ENCODE measurements at regions not wholly inside any gene's neighbourhood (a gene's known extent, or its start where the extent isn't known, plus 50 kb on each side); places are given as distances from the start of the nearest gene placed in this dataset.

DNA sequence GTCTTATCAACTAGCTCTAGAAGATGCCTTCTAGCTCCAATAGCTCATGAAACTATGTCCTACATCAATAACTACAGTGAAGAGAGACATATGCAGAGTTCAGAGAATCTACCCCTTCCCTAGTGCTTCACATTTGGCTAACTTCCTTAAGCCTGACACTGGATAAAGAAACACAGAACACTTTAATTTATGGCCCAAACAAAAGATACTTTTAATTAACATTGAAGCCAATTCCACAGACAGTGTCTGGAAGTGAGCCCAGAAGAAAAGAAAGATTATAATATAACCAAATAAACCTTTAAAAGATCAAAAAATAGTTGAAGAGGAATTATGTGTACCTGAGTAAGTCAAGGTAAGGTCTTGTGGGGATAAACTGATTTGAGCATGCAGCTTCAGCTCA, 255.2 kb downstream of the C11orf87 start:
- TF ChIP-seq POLR2A (IDR thresholded peaks at IDR 0.05) (no peak), POLR2AphosphoS5 (IDR thresholded peaks at IDR 0.05) (no peak)
- TF ChIP-seq, protein P1, sequence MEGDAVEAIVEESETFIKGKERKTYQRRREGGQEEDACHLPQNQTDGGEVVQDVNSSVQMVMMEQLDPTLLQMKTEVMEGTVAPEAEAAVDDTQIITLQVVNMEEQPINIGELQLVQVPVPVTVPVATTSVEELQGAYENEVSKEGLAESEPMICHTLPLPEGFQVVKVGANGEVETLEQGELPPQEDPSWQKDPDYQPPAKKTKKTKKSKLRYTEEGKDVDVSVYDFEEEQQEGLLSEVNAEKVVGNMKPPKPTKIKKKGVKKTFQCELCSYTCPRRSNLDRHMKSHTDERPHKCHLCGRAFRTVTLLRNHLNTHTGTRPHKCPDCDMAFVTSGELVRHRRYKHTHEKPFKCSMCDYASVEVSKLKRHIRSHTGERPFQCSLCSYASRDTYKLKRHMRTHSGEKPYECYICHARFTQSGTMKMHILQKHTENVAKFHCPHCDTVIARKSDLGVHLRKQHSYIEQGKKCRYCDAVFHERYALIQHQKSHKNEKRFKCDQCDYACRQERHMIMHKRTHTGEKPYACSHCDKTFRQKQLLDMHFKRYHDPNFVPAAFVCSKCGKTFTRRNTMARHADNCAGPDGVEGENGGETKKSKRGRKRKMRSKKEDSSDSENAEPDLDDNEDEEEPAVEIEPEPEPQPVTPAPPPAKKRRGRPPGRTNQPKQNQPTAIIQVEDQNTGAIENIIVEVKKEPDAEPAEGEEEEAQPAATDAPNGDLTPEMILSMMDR (IDR thresholded peaks at IDR 0.05), result no peak
